ENCODE measurements at regions not wholly inside any gene's neighbourhood (a gene's known extent, or its start where the extent isn't known, plus 50 kb on each side); places are given as distances from the start of the nearest gene placed in this dataset.

GRCh38 chr12:114284041-114284440 lies 121.9 kb downstream of the TBX5 start (continued):
- no peak for TF ChIP-seq PKNOX1 (IDR thresholded peaks at IDR 0.05)
- no peak for TF ChIP-seq NKRF (conservative IDR thresholded peaks at IDR 0.05)

- no peak overlapping the region for H2AFZ ChIP-seq (ENCODE audit: control insufficient read depth, low read depth, low read length)
- no peaks in the 10 kb centered on the region for H4K20me1 ChIP-seq (ENCODE audit: control insufficient read depth, insufficient read depth)
- no peaks in the 10 kb centered on the region for H3K79me2 ChIP-seq (ENCODE audit: control insufficient read depth, insufficient read depth, low read length)
- WGBS (ENCODE audit: insufficient coverage, insufficient replicate concordance, low lambda C conversion rate, missing lambda C conversion rate), result 0% methylated on average over 3 of the region's 3 CpGs
- CTCF ChIA-PET, result no interaction called here
- H3K9me3 ChIP-seq (replicated peaks; ENCODE audit: control insufficient read depth, insufficient read depth, low read length), result no peaks in the 10 kb centered on the region
- no peak for DNase-seq (ENCODE audit: low read depth, low spot score)
- RAD21 ChIA-PET (ENCODE audit: unreplicated experiment), result no interaction called here
- POLR2A ChIA-PET, result no interaction called here
- intact Hi-C loops (cut with micrococcal nuclease; ENCODE audit: unreplicated experiment) (no loop called here), in situ Hi-C loops (cut with MboI) (no loop called here)
- H3K4me1 ChIP-seq (ENCODE audit: control insufficient read depth, insufficient read depth, low read length), result no peaks in the 10 kb centered on the region
- FAIRE-seq, result no peak
- H3K27ac ChIP-seq (ENCODE audit: control insufficient read depth, insufficient read depth), result no peak overlapping the region
- SMC1A ChIA-PET (ENCODE audit: uncharacterized antibody, unreplicated experiment), result interaction anchor here (0.5 kb wide), 1 partner anchor 1038 kb away, joined by 3 read pairs; no protein-coding TSS in a partner anchor
- no peaks in the 10 kb centered on the region for H3K27me3 ChIP-seq (replicated peaks in 1 of 2; ENCODE audit: control insufficient read depth in 2 of 2, insufficient read depth in 2 of 2, low read length in 1 of 2)
- no peak overlapping the region for H3K9ac ChIP-seq (ENCODE audit: control insufficient read depth, insufficient read depth, low read length)
- no peak overlapping the region for H3K4me3 ChIP-seq
- no TSS peak for BruUV-seq (replicated peaks)
- no peak for ATAC-seq
- no peak overlapping the region for H3K4me2 ChIP-seq (ENCODE audit: control insufficient read depth, insufficient read depth)
- H3K36me3 ChIP-seq (ENCODE audit: control insufficient read depth in 2 of 2, insufficient read depth in 2 of 2, low read length in 1 of 2), result no peaks in the 10 kb centered on the region
- no peak for TF ChIP-seq MAX (IDR thresholded peaks at IDR 0.05; ENCODE audit: low read depth, low read length)
- no peak for TF ChIP-seq ZNF687 (IDR thresholded peaks at IDR 0.05)
- TF ChIP-seq ZBTB33 (IDR thresholded peaks at IDR 0.05), result no peak
Measured at GRCh38 chr12:114275932-114276785, 129.8 kb downstream of the TBX5 start.

All from GM12878 (cell line).